H1 (cell line): ENCODE measurements at regions not wholly inside any gene's neighbourhood (a gene's known extent, or its start where the extent isn't known, plus 50 kb on each side); places are given as distances from the start of the nearest gene placed in this dataset.
"Not testable (repeated sequence)": the region's sequence is repeated elsewhere in the genome, so short reads cannot be mapped to it uniquely, and the experiment has no call there.

Experiments
- CTCF ChIA-PET: fragments of 300-600 bp; sonication (Branson Sonifier 250); formaldehyde crosslinking; loops from one replicate; lab custom pipeline; 2021; ENCODE audit not compliant: partially characterized antibody; lab: Charles Lee
- POLR2A ChIA-PET: fragments of 300-600 bp; sonication (Branson Sonifier 250); formaldehyde crosslinking; loops from one replicate; lab custom pipeline; 2021; ENCODE audit warnings: inconsistent platforms; ENCODE audit not compliant: partially characterized antibody; lab: Charles Lee
- DNase-seq, 2 experiments: peaks; one replicate each; pipeline versions ENCODE4 v3.0.0 to v3.0.0-alpha.2; 2010 to 2022; ENCODE audit warnings: low spot score in 2 of 2, low read depth in 1 of 2, mixed read lengths in 1 of 2
- FAIRE-seq: peaks from 2 replicates; lab custom pipeline; 2011; peaks lifted over from hg19 to GRCh38; lab: Jason Lieb, UNC
- H2AFZ ChIP-seq: 2 replicates; pipeline ENCODE4 v1.8.1; 2012; ENCODE audit warnings: low read length, inconsistent platforms
- H2AK5ac ChIP-seq: 2 replicates; pipeline ENCODE4 v1.6.1; 2013; ENCODE audit warnings: low read depth, low read length
- H2BK120ac ChIP-seq: replicated peaks from 2 replicates; pipeline ENCODE3; 2013; ENCODE audit warnings: low read depth, low read length, inconsistent platforms
- H2BK12ac ChIP-seq: 2 replicates; pipeline ENCODE4 v1.6.1; 2013; ENCODE audit warnings: low read depth, low read length
- H2BK15ac ChIP-seq: 2 replicates; pipeline ENCODE4 v1.6.1; 2013; ENCODE audit warnings: low read length
- H2BK20ac ChIP-seq: 2 replicates; pipeline ENCODE4 v1.6.1; 2013; ENCODE audit warnings: low read length
- H2BK5ac ChIP-seq: 2 replicates; pipeline ENCODE4 v1.6.1; 2013; ENCODE audit warnings: low read depth, low read length
- H3K14ac ChIP-seq: 2 replicates; pipeline ENCODE4 v1.6.1; 2013; ENCODE audit warnings: inconsistent platforms; ENCODE audit not compliant: insufficient read length
- H3K18ac ChIP-seq: 2 replicates; pipeline ENCODE4 v1.6.1; 2013; ENCODE audit warnings: low read length; ENCODE audit errors: extremely low read depth
- H3K23ac ChIP-seq: 2 replicates; pipeline ENCODE4 v1.6.1; 2013; ENCODE audit warnings: inconsistent platforms; ENCODE audit not compliant: insufficient read length
- H3K23me2 ChIP-seq: 2 replicates; pipeline ENCODE4 v1.6.1; 2013; ENCODE audit warnings: low read depth, low read length
- H3K27ac ChIP-seq: 2 replicates; pipeline ENCODE4 v1.6.1; 2011; ENCODE audit warnings: low read depth, low read length, inconsistent platforms
- H3K27me3 ChIP-seq, 4 experiments: replicated peaks in 1 of 4; 1 replicate in 1 of 4; 2 replicates in 3 of 4; pipeline versions ENCODE4 v1.6.1 to v1.8.1; 2011 to 2013; ENCODE audit warnings: low read length in 3 of 4, mild to moderate bottlenecking in 3 of 4, inconsistent platforms in 2 of 4, mixed read lengths in 2 of 4, moderate library complexity in 1 of 4; ENCODE audit not compliant: control insufficient read depth in 3 of 4, insufficient read depth in 3 of 4; ENCODE audit errors: extremely low read depth in 1 of 4
- H3K36me3 ChIP-seq, 4 experiments: 2 replicates each; pipeline versions ENCODE4 v1.6.1 to v1.8.1; 2011 to 2013; ENCODE audit warnings: mild to moderate bottlenecking in 4 of 4, low read length in 3 of 4, moderate library complexity in 2 of 4, control low read depth in 1 of 4, inconsistent platforms in 1 of 4; ENCODE audit not compliant: insufficient read depth in 4 of 4, control insufficient read depth in 2 of 4
- H3K4ac ChIP-seq: replicated peaks from 2 replicates; pipeline ENCODE3; 2013; ENCODE audit warnings: low read length, low read depth, mixed read lengths, inconsistent platforms; ENCODE audit not compliant: insufficient read length
- H3K4me1 ChIP-seq, 4 experiments: replicated peaks in 1 of 4; 1 replicate in 1 of 4; 2 replicates in 3 of 4; pipeline versions ENCODE4 v1.6.1 to v1.8.1; 2011 to 2013; ENCODE audit warnings: low read length in 3 of 4, inconsistent platforms in 2 of 4, mixed read lengths in 1 of 4; ENCODE audit not compliant: insufficient read depth in 4 of 4, control insufficient read depth in 3 of 4
- H3K4me2 ChIP-seq, 2 experiments: 2 replicates each; pipeline versions ENCODE4 v1.6.1 to v1.8.1; 2011 to 2013; ENCODE audit warnings: low read depth in 2 of 2, low read length in 2 of 2, control low read depth in 1 of 2, inconsistent platforms in 1 of 2, mild to moderate bottlenecking in 1 of 2; ENCODE audit not compliant: insufficient read depth in 1 of 2
- H3K4me3 ChIP-seq, 4 experiments: fragments of 200-600, 300-600 bp in 1 of 4; sonication (generic), shearing (Covaris generic), sonication (Bioruptor Twin) in 1 of 4; 2 replicates each; pipeline versions ENCODE4 v1.5.1 to v1.8.1; 2011 to 2016; ENCODE audit warnings: low read length in 4 of 4, low read depth in 3 of 4, control low read depth in 2 of 4, inconsistent platforms in 2 of 4, mild to moderate bottlenecking in 2 of 4, mixed read lengths in 1 of 4, moderate library complexity in 1 of 4; ENCODE audit not compliant: insufficient read depth in 2 of 4; ENCODE audit errors: extremely low read depth in 1 of 4
- H3K56ac ChIP-seq: replicated peaks from 2 replicates; pipeline ENCODE3; 2013; ENCODE audit warnings: low read depth, mild to moderate bottlenecking, mixed read lengths, low read length, inconsistent platforms; ENCODE audit not compliant: insufficient read length
- H3K79me1 ChIP-seq: 2 replicates; pipeline ENCODE4 v1.6.1; 2013; ENCODE audit warnings: low read depth, low read length, control low read depth
- H3K79me2 ChIP-seq, 2 experiments: 2 replicates each; pipeline versions ENCODE4 v1.6.1 to v1.8.1; 2012 to 2013; ENCODE audit warnings: low read length in 2 of 2, mild to moderate bottlenecking in 2 of 2, inconsistent platforms in 1 of 2; ENCODE audit not compliant: insufficient read depth in 2 of 2, control insufficient read depth in 1 of 2
- H3K9ac ChIP-seq, 4 experiments: replicated peaks in 1 of 4; 1 replicate in 1 of 4; 2 replicates in 3 of 4; pipeline versions ENCODE4 v1.6.1 to v1.8.1; 2011 to 2013; ENCODE audit warnings: low read depth in 3 of 4, low read length in 3 of 4, control low read depth in 2 of 4, mild to moderate bottlenecking in 2 of 4, moderate library complexity in 2 of 4, inconsistent platforms in 1 of 4; ENCODE audit errors: extremely low read depth in 1 of 4
- H3K9me3 ChIP-seq, 2 experiments: 2 replicates each; pipeline versions ENCODE4 v1.6.1 to v1.8.1; 2012 to 2013; ENCODE audit warnings: mild to moderate bottlenecking in 2 of 2, moderate library complexity in 2 of 2, control low read depth in 1 of 2, inconsistent platforms in 1 of 2, low read depth in 1 of 2, low read length in 1 of 2, mixed read lengths in 1 of 2; ENCODE audit not compliant: insufficient read depth in 2 of 2
- H4K20me1 ChIP-seq, 2 experiments: replicated peaks in 1 of 2; 2 replicates each; pipeline versions ENCODE3 to v1.8.1; 2011 to 2013; ENCODE audit warnings: inconsistent platforms in 2 of 2, low read length in 2 of 2, mild to moderate bottlenecking in 1 of 2; ENCODE audit not compliant: insufficient read depth in 2 of 2, control insufficient read depth in 1 of 2
- H4K5ac ChIP-seq: 2 replicates; pipeline ENCODE4 v1.6.1; 2013; ENCODE audit warnings: low read length, low read depth, mixed read lengths, inconsistent platforms; ENCODE audit not compliant: insufficient read length
- H4K8ac ChIP-seq: 2 replicates; pipeline ENCODE4 v1.8.0; 2013; ENCODE audit warnings: mild to moderate bottlenecking, moderate library complexity, low read length, inconsistent platforms; ENCODE audit not compliant: insufficient read depth; ENCODE audit errors: extremely low read depth
- H4K91ac ChIP-seq: replicated peaks from 2 replicates; pipeline ENCODE3; 2013; ENCODE audit warnings: low read length, mixed read lengths, inconsistent platforms; ENCODE audit not compliant: insufficient read length
- WGBS, 2 experiments: shearing (Covaris generic) in 1 of 2; methylation state at CpG; one replicate each; pipeline versions ENCODE4 v1.1.6 to v1.1.7; 2013 to 2015; ENCODE audit warnings: low lambda C conversion rate in 2 of 2, mixed read lengths in 2 of 2, inconsistent platforms in 1 of 2, low coverage in 1 of 2, missing lambda C conversion rate in 1 of 2; ENCODE audit not compliant: insufficient replicate concordance in 2 of 2, insufficient coverage in 1 of 2, insufficient read length in 1 of 2; ENCODE audit errors: extremely low coverage in 1 of 2, missing lambda C conversion rate in 1 of 2; 5-methylcytosine and 5-hydroxymethylcytosine counted together

- H4K91ac ChIP-seq, CTCF ChIA-PET, H3K23ac ChIP-seq, DNase-seq, H3K9ac ChIP-seq, H2BK5ac ChIP-seq, H3K14ac ChIP-seq, H3K4me3 ChIP-seq, H3K23me2 ChIP-seq, H3K79me2 ChIP-seq, H2BK15ac ChIP-seq, H2AK5ac ChIP-seq, H3K36me3 ChIP-seq, FAIRE-seq, H2AFZ ChIP-seq, POLR2A ChIA-PET, H4K5ac ChIP-seq, H3K27me3 ChIP-seq, H3K4me2 ChIP-seq, H3K79me1 ChIP-seq, H2BK120ac ChIP-seq, H3K9me3 ChIP-seq, H2BK12ac ChIP-seq, H3K4me1 ChIP-seq, H4K20me1 ChIP-seq, H3K18ac ChIP-seq, H2BK20ac ChIP-seq, H4K8ac ChIP-seq, H3K4ac ChIP-seq, H3K56ac ChIP-seq, H3K27ac ChIP-seq: not testable (repeated sequence)
- WGBS, 2 experiments = no CpG with 5 or more reads among the region's 3 CpGs
Observed at GRCh38 chr2:87212938-87213337, 191.3 kb upstream of the PLGLB1 start.

DNA sequence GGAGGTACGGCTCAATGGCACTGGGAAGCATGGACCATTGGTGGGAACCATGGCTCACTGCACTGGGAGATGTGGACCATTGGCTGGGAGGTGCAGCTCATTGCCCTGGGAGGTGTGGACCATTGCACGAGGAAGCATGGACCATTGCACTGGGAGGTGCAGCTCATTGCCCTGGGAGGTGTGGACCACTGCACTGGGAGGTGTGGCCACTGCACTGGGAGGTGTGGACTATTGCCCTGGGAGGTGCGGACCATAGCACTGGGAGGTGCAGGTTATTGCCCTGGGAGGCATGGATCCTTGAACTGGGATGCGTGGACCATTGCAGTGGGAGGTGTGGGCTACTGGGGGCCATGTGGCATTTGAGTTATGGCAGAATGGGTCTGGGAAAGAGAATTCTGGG is 195.4 kb upstream of the PLGLB1 start:
- CTCF ChIA-PET = not testable (repeated sequence)

More for the DNA sequence above, 195.4 kb upstream of the PLGLB1 start:
- H2AFZ ChIP-seq, H3K9me3 ChIP-seq, H3K4me3 ChIP-seq, H2AK5ac ChIP-seq, H3K14ac ChIP-seq, H3K27ac ChIP-seq, H4K91ac ChIP-seq, H3K79me1 ChIP-seq, H3K18ac ChIP-seq, H3K79me2 ChIP-seq, H2BK20ac ChIP-seq, H4K8ac ChIP-seq, H3K23me2 ChIP-seq, H3K36me3 ChIP-seq, POLR2A ChIA-PET, H2BK12ac ChIP-seq, H4K5ac ChIP-seq, H3K9ac ChIP-seq, H3K4ac ChIP-seq, H3K23ac ChIP-seq, H3K4me1 ChIP-seq, H3K27me3 ChIP-seq, H3K56ac ChIP-seq, H3K4me2 ChIP-seq, H4K20me1 ChIP-seq, H2BK5ac ChIP-seq, H2BK120ac ChIP-seq, FAIRE-seq, DNase-seq, H2BK15ac ChIP-seq: not testable (repeated sequence)
- 100% methylated on average over 1 of the region's 4 CpGs; no CpG with 5 or more reads in 1 of the 2 experiments for WGBS, 2 experiments
